Astrocyte of the spinal cord (primary cell): ENCODE measurements at regions not wholly inside any gene's neighbourhood (a gene's known extent, or its start where the extent isn't known, plus 50 kb on each side); places are given as distances from the start of the nearest gene placed in this dataset.
A peak's percentile ranks its signal among the peaks of the same experiment; 100 is the strongest.
"Not testable (repeated sequence)": the region's sequence is repeated elsewhere in the genome, so short reads cannot be mapped to it uniquely, and the experiment has no call there.

Experiments
- DNase-seq: peaks from one replicate; pipeline ENCODE4 v3.0.0; 2011; ENCODE audit warnings: low read depth, low spot score
- H3K4me3 ChIP-seq: 2 replicates; pipeline ENCODE4 v1.5.1; 2011; ENCODE audit warnings: low read depth, mild to moderate bottlenecking, low read length, moderate library complexity
- CTCF ChIP-seq: IDR thresholded peaks from 2 replicates; pipeline ENCODE4 v1.5.1; 2012; ENCODE audit warnings: low read depth, mild to moderate bottlenecking, low read length, inconsistent platforms
- in situ Hi-C: cut with HindIII; loops from 2 replicates; pipeline ENCODE4 v1.10.0; 2017; ENCODE audit warnings: low sequenced_read_pairs

GRCh38 chr12:75694534-75695268 is 183.3 kb upstream of the KRR1 start:
- peak; percentile 71 for DNase-seq
- in situ Hi-C loops: no loop called here
- TF ChIP-seq CTCF: no peak

GRCh38 chr12:75692876-75693275 is 181.5 kb upstream of the KRR1 start:
- in situ Hi-C loops: no loop called here

More at GRCh38 chr12:75694534-75695268, 183.3 kb upstream of the KRR1 start:
- no peak overlapping the region for H3K4me3 ChIP-seq

GRCh38 chr12:75690296-75690955 is 179.0 kb upstream of the KRR1 start:
- peak; percentile 99 for DNase-seq
- no peak for TF ChIP-seq CTCF
- in situ Hi-C loops: no loop called here
- no peak overlapping the region for H3K4me3 ChIP-seq

More at GRCh38 chr12:75692876-75693275, 181.5 kb upstream of the KRR1 start:
- DNase-seq: peak; percentile 63
- TF ChIP-seq CTCF: no peak
- no peak overlapping the region for H3K4me3 ChIP-seq

- in situ Hi-C loops, H3K4me3 ChIP-seq, DNase-seq: not testable (repeated sequence)
Observed at GRCh38 chr12:75686233-75686632, 174.8 kb upstream of the KRR1 start.

- in situ Hi-C loops: no loop called here
- H3K4me3 ChIP-seq: no peak overlapping the region
- DNase-seq: no peak
- no peak for TF ChIP-seq CTCF
Observed at GRCh38 chr12:75685617-75686225, 174.3 kb upstream of the KRR1 start.

- H3K4me3 ChIP-seq: no peak overlapping the region
- in situ Hi-C loops: no loop called here
- TF ChIP-seq CTCF: no peak
- DNase-seq: peak; percentile 92
Observed at GRCh38 chr12:75684678-75685616, 173.5 kb upstream of the KRR1 start.

- in situ Hi-C loops, DNase-seq, H3K4me3 ChIP-seq: not testable (repeated sequence)
Observed at GRCh38 chr12:75683995-75684586, 172.7 kb upstream of the KRR1 start.
